Muscle layer of colon (tissue), 2 donors: ENCODE measurements at regions not wholly inside any gene's neighbourhood (a gene's known extent, or its start where the extent isn't known, plus 50 kb on each side); places are given as distances from the start of the nearest gene placed in this dataset.

Source experiments
- H3K27ac ChIP-seq: one replicate; pipeline ENCODE4 v1.7.0; 2013; ENCODE audit warnings: low read depth, mild to moderate bottlenecking, low read length, moderate library complexity
- H3K27me3 ChIP-seq, 2 donors: one replicate each; pipeline ENCODE4 v1.7.0; 2013; ENCODE audit warnings: low read length in 2 of 2, mild to moderate bottlenecking in 2 of 2; ENCODE audit not compliant: insufficient read depth in 2 of 2, control insufficient read depth in 1 of 2
- H3K36me3 ChIP-seq: one replicate; pipeline ENCODE4 v1.7.0; 2013; ENCODE audit warnings: mild to moderate bottlenecking, low read length; ENCODE audit not compliant: insufficient read depth
- H3K4me1 ChIP-seq: one replicate; pipeline ENCODE4 v1.7.0; 2013; ENCODE audit warnings: mild to moderate bottlenecking, low read length; ENCODE audit not compliant: insufficient read depth
- H3K4me3 ChIP-seq, 2 donors: one replicate each; pipeline ENCODE4 v1.7.0; 2013; ENCODE audit warnings: low read length in 2 of 2, low read depth in 1 of 2, mild to moderate bottlenecking in 1 of 2, moderate library complexity in 1 of 2
- H3K9ac ChIP-seq: one replicate; pipeline ENCODE4 v1.7.0; 2013; ENCODE audit warnings: low read length
- H3K9me3 ChIP-seq: one replicate; pipeline ENCODE4 v1.7.0; 2013; ENCODE audit warnings: mild to moderate bottlenecking, low read length
- donor health status: abdominal sarcoma.
- donor health status: Adenocarcinoma of cecum.

- Histone ChIP-seq H3K27ac (no peak overlapping the region), H3K9ac (no peak overlapping the region), H3K9me3 (no peaks in the 10 kb centered on the region), H3K4me3 (no peak overlapping the region), H3K4me1 (peaks cover 4% of the 10 kb centered on the region), H3K36me3 (no peaks in the 10 kb centered on the region), H3K27me3 (no peaks in the 10 kb centered on the region)
These were observed 168.4 kb downstream of the TNFSF18 start for GRCh38 chr1:172882385-172882784.

GRCh38 chr1:172882791-172883386 is 167.9 kb downstream of the TNFSF18 start:
- Histone ChIP-seq H3K4me3 (no peak overlapping the region), H3K27me3 (no peaks in the 10 kb centered on the region), H3K36me3 (no peaks in the 10 kb centered on the region), H3K9ac (no peak overlapping the region), H3K9me3 (no peaks in the 10 kb centered on the region), H3K4me1 (peaks cover 4% of the 10 kb centered on the region), H3K27ac (no peak overlapping the region)

GRCh38 chr1:172883387-172883791 is 167.4 kb downstream of the TNFSF18 start:
- Histone ChIP-seq H3K27ac (no peak overlapping the region), H3K9ac (no peak overlapping the region), H3K4me3 (no peak overlapping the region), H3K36me3 (no peaks in the 10 kb centered on the region), H3K9me3 (no peaks in the 10 kb centered on the region), H3K27me3 (no peaks in the 10 kb centered on the region), H3K4me1 (peaks cover 4% of the 10 kb centered on the region)

GRCh38 chr1:172883844-172884243 is 166.9 kb downstream of the TNFSF18 start:
- no peak overlapping the region for H3K27ac ChIP-seq
- H3K9ac ChIP-seq: no peak overlapping the region
- no peaks in the 10 kb centered on the region for H3K27me3 ChIP-seq
- H3K36me3 ChIP-seq: no peaks in the 10 kb centered on the region
- H3K9me3 ChIP-seq: no peaks in the 10 kb centered on the region
- H3K4me3 ChIP-seq: no peak overlapping the region
- peaks cover 4% of the 10 kb centered on the region for H3K4me1 ChIP-seq

- Histone ChIP-seq H3K9ac (no peak overlapping the region), H3K4me3 (no peak overlapping the region), H3K27me3 (no peaks in the 10 kb centered on the region), H3K27ac (no peak overlapping the region), H3K36me3 (no peaks in the 10 kb centered on the region), H3K9me3 (no peaks in the 10 kb centered on the region), H3K4me1 (peaks cover 4% of the 10 kb centered on the region)
These were observed 165.3 kb downstream of the TNFSF18 start for GRCh38 chr1:172885411-172885810.

GRCh38 chr1:172885971-172886370 is 164.8 kb downstream of the TNFSF18 start:
- no peak overlapping the region for H3K9ac ChIP-seq
- peaks cover 4% of the 10 kb centered on the region for H3K4me1 ChIP-seq
- H3K4me3 ChIP-seq: no peak overlapping the region
- H3K27ac ChIP-seq: no peak overlapping the region
- H3K9me3 ChIP-seq: no peaks in the 10 kb centered on the region
- no peaks in the 10 kb centered on the region for H3K27me3 ChIP-seq
- no peaks in the 10 kb centered on the region for H3K36me3 ChIP-seq

GRCh38 chr1:172887162-172887561 is 163.6 kb downstream of the TNFSF18 start:
- Histone ChIP-seq H3K36me3 (no peaks in the 10 kb centered on the region), H3K27me3 (no peaks in the 10 kb centered on the region), H3K9ac (no peak overlapping the region), H3K4me3 (no peak overlapping the region), H3K9me3 (no peaks in the 10 kb centered on the region), H3K4me1 (peaks cover 4% of the 10 kb centered on the region), H3K27ac (no peak overlapping the region)

GRCh38 chr1:172893146-172893841 is 157.4 kb downstream of the TNFSF18 start:
- Histone ChIP-seq H3K9ac (no peak overlapping the region), H3K27ac (no peak overlapping the region), H3K9me3 (no peaks in the 10 kb centered on the region), H3K27me3 (no peaks in the 10 kb centered on the region), H3K36me3 (no peaks in the 10 kb centered on the region), H3K4me1 (peaks cover 5% of the 10 kb centered on the region), H3K4me3 (no peak overlapping the region)

- H3K27ac ChIP-seq: no peak overlapping the region
- peaks cover 5% of the 10 kb centered on the region for H3K4me1 ChIP-seq
- H3K27me3 ChIP-seq: no peaks in the 10 kb centered on the region
- no peaks in the 10 kb centered on the region for H3K36me3 ChIP-seq
- no peaks in the 10 kb centered on the region for H3K9me3 ChIP-seq
- H3K4me3 ChIP-seq: no peak overlapping the region
- no peak overlapping the region for H3K9ac ChIP-seq
These were observed 156.2 kb downstream of the TNFSF18 start for GRCh38 chr1:172894349-172895049.

GRCh38 chr1:172895050-172895460 is 155.7 kb downstream of the TNFSF18 start:
- Histone ChIP-seq H3K36me3 (no peaks in the 10 kb centered on the region), H3K27me3 (no peaks in the 10 kb centered on the region), H3K4me1 (peaks cover 5% of the 10 kb centered on the region), H3K27ac (no peak overlapping the region), H3K4me3 (no peak overlapping the region), H3K9ac (no peak overlapping the region), H3K9me3 (no peaks in the 10 kb centered on the region)

- no peak overlapping the region for H3K9ac ChIP-seq
- H3K36me3 ChIP-seq: no peaks in the 10 kb centered on the region
- H3K27ac ChIP-seq: no peak overlapping the region
- H3K4me1 ChIP-seq: peaks cover 5% of the 10 kb centered on the region
- no peaks in the 10 kb centered on the region for H3K9me3 ChIP-seq
- H3K4me3 ChIP-seq: no peak overlapping the region
- no peaks in the 10 kb centered on the region for H3K27me3 ChIP-seq
These were observed 155.0 kb downstream of the TNFSF18 start for GRCh38 chr1:172895761-172896160.
